Astrocyte (in vitro differentiated cells and primary cell): ENCODE measurements at regions not wholly inside any gene's neighbourhood (a gene's known extent, or its start where the extent isn't known, plus 50 kb on each side); places are given as distances from the start of the nearest gene placed in this dataset.

Experiments
- EZH2 ChIP-seq: IDR thresholded peaks from 2 replicates; pipeline ENCODE4 v1.6.1; 2012; ENCODE audit warnings: mild to moderate bottlenecking, low read length, inconsistent platforms; ENCODE audit not compliant: insufficient read depth
- TF ChIP-seq, protein P1 (sequence below): IDR thresholded peaks from 2 replicates; pipeline ENCODE4 v1.5.1; 2011; ENCODE audit warnings: low read depth, mild to moderate bottlenecking, inconsistent platforms, low read length, moderate library complexity; ENCODE audit not compliant: insufficient read depth

DNA sequence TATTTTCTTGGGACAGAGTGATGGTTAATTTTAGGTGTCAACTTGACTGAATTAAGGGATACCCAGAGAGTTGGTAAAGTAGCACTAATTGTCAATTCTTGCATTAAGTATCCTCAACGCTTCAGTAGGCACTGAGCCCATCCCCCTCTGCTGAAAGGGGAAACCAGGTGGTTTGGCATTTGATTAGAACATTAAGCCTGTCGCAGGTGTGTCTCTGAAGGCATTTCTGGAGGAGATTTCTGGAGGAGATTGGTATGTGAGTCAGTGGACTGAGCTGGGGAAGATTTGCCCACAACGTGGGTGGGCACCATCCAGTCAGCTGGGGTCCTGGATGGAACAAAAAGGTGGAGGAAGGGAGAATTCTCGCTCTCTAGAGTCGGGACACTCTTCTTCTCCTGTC, 119.8 kb downstream of the RFX6 start:
- TF ChIP-seq, protein P1, sequence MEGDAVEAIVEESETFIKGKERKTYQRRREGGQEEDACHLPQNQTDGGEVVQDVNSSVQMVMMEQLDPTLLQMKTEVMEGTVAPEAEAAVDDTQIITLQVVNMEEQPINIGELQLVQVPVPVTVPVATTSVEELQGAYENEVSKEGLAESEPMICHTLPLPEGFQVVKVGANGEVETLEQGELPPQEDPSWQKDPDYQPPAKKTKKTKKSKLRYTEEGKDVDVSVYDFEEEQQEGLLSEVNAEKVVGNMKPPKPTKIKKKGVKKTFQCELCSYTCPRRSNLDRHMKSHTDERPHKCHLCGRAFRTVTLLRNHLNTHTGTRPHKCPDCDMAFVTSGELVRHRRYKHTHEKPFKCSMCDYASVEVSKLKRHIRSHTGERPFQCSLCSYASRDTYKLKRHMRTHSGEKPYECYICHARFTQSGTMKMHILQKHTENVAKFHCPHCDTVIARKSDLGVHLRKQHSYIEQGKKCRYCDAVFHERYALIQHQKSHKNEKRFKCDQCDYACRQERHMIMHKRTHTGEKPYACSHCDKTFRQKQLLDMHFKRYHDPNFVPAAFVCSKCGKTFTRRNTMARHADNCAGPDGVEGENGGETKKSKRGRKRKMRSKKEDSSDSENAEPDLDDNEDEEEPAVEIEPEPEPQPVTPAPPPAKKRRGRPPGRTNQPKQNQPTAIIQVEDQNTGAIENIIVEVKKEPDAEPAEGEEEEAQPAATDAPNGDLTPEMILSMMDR: no peak
- no peak for TF ChIP-seq EZH2
